CD14-positive monocyte (primary cell): ENCODE measurements at regions not wholly inside any gene's neighbourhood (a gene's known extent, or its start where the extent isn't known, plus 50 kb on each side); places are given as distances from the start of the nearest gene placed in this dataset.
"Not testable (repeated sequence)": the region's sequence is repeated elsewhere in the genome, so short reads cannot be mapped to it uniquely, and the experiment has no call there.

Experiments
- DNase-seq, 3 donors: peaks; one replicate each; pipeline ENCODE4 v3.0.0-alpha.2; 2011 to 2022
- H2AFZ ChIP-seq: 2 replicates; pipeline ENCODE4 v1.6.0; 2012; ENCODE audit warnings: mild to moderate bottlenecking, low read depth, low read length, inconsistent platforms; ENCODE audit not compliant: insufficient read depth, poor library complexity, severe bottlenecking
- H3K27ac ChIP-seq, 2 donors: 1 replicate in 1 of 2; 2 replicates in 1 of 2; pipeline ENCODE4 v1.5.1; 2012 to 2013; ENCODE audit warnings: low read length in 2 of 2, control low read depth in 1 of 2, inconsistent platforms in 1 of 2, low read depth in 1 of 2, mild to moderate bottlenecking in 1 of 2
- H3K27me3 ChIP-seq, 2 donors: one replicate each; pipeline versions ENCODE4 v1.6.0 to v1.6.1; 2011 to 2013; ENCODE audit warnings: low read length in 2 of 2; ENCODE audit not compliant: control insufficient read depth in 2 of 2, insufficient read depth in 2 of 2
- H3K36me3 ChIP-seq, 2 donors: replicated peaks in 1 of 2; 1 replicate in 1 of 2; 2 replicates in 1 of 2; pipeline versions ENCODE4 v1.5.1 to v1.6.1; 2012 to 2013; ENCODE audit warnings: low read length in 2 of 2, control low read depth in 1 of 2, inconsistent platforms in 1 of 2, mild to moderate bottlenecking in 1 of 2; ENCODE audit not compliant: insufficient read depth in 2 of 2, control insufficient read depth in 1 of 2
- H3K4me1 ChIP-seq, 2 donors: 1 replicate in 1 of 2; 2 replicates in 1 of 2; pipeline versions ENCODE4 v1.5.1 to v1.6.1; 2012 to 2013; ENCODE audit warnings: low read length in 2 of 2, control low read depth in 1 of 2, inconsistent platforms in 1 of 2, mild to moderate bottlenecking in 1 of 2, moderate library complexity in 1 of 2; ENCODE audit not compliant: insufficient read depth in 2 of 2, control insufficient read depth in 1 of 2
- H3K4me2 ChIP-seq: replicated peaks from 2 replicates; pipeline ENCODE3; 2012; ENCODE audit warnings: low read length, moderate library complexity, mild to moderate bottlenecking; ENCODE audit not compliant: poor library complexity, severe bottlenecking; ENCODE audit errors: extremely low read depth
- H3K4me3 ChIP-seq, 3 experiments: fragments of 200-600 bp in 1 of 3; sonication (generic) in 1 of 3; replicated peaks in 1 of 3; 1 replicate in 2 of 3; 2 replicates in 1 of 3; pipeline ENCODE4 v1.5.1; 2011 to 2013; ENCODE audit warnings: low read length in 3 of 3, mild to moderate bottlenecking in 3 of 3, control low read depth in 2 of 3, low read depth in 2 of 3, inconsistent platforms in 1 of 3, moderate library complexity in 1 of 3
- H3K79me2 ChIP-seq: 2 replicates; pipeline ENCODE4 v1.6.0; 2012; ENCODE audit warnings: mild to moderate bottlenecking, control low read depth, inconsistent platforms, low read length, moderate library complexity; ENCODE audit not compliant: insufficient read depth
- H3K9ac ChIP-seq: 2 replicates; pipeline ENCODE4 v1.6.0; 2017; ENCODE audit warnings: low read length, mild to moderate bottlenecking; ENCODE audit not compliant: insufficient read depth, poor library complexity, severe bottlenecking
- H3K9me3 ChIP-seq, 2 donors: replicated peaks in 1 of 2; 1 replicate in 1 of 2; 2 replicates in 1 of 2; pipeline versions ENCODE4 v1.5.1 to v1.6.1; 2012 to 2013; ENCODE audit warnings: low read length in 2 of 2, control low read depth in 1 of 2; ENCODE audit not compliant: control insufficient read depth in 1 of 2, insufficient read depth in 1 of 2
- H4K20me1 ChIP-seq: 2 replicates; pipeline ENCODE4 v1.6.0; 2012; ENCODE audit warnings: mild to moderate bottlenecking, low read length, control low read depth, moderate library complexity; ENCODE audit not compliant: insufficient read depth
- H3K27ac Mint-ChIP-seq, 7 donors: one replicate each; pipeline ENCODE4 v1.8.0; 2020; ENCODE audit warnings: mild to moderate bottlenecking in 7 of 7, mixed read lengths in 7 of 7, moderate library complexity in 6 of 7, inconsistent platforms in 2 of 7
- H3K27me3 Mint-ChIP-seq, 3 donors: one replicate each; pipeline ENCODE4 v1.8.0; 2021 to 2022; ENCODE audit warnings: low read depth in 3 of 3, mild to moderate bottlenecking in 3 of 3, mixed read lengths in 3 of 3, moderate library complexity in 3 of 3, inconsistent platforms in 1 of 3
- H3K36me3 Mint-ChIP-seq, 2 donors: one replicate each; pipeline ENCODE4 v1.8.0; 2020; ENCODE audit warnings: mixed read lengths in 2 of 2, inconsistent platforms in 1 of 2, mild to moderate bottlenecking in 1 of 2
- H3K4me1 Mint-ChIP-seq: one replicate; pipeline ENCODE4 v1.8.0; 2020; ENCODE audit warnings: mild to moderate bottlenecking, mixed read lengths
- H3K4me3 Mint-ChIP-seq, 2 donors: one replicate each; pipeline ENCODE4 v1.8.0; 2020; ENCODE audit warnings: mild to moderate bottlenecking in 2 of 2, mixed read lengths in 2 of 2, moderate library complexity in 1 of 2
- H3K9me3 Mint-ChIP-seq, 7 donors: one replicate each; pipeline ENCODE4 v1.8.0; 2020 to 2022; ENCODE audit warnings: mixed read lengths in 7 of 7, mild to moderate bottlenecking in 6 of 7, moderate library complexity in 6 of 7, inconsistent platforms in 2 of 7
- WGBS: methylation state at CpG from one replicate; pipeline ENCODE4 v1.1.5; 2013; ENCODE audit warnings: missing lambda C conversion rate; ENCODE audit not compliant: insufficient coverage; 5-methylcytosine and 5-hydroxymethylcytosine counted together
- intact Hi-C, 2 donors: fragments of 100-400 bp; cut with micrococcal nuclease; formaldehyde crosslinking; loops; one replicate each; pipeline versions ENCODE4 v1.15.0 to v1.15.1; 2023
- TF ChIP-seq, protein P1 (sequence below): fragments of 200-600 bp; IDR thresholded peaks from one replicate; pipeline ENCODE4 v1.8.0; 2022; ENCODE audit warnings: antibody characterized with exemption, mild to moderate bottlenecking

DNA sequence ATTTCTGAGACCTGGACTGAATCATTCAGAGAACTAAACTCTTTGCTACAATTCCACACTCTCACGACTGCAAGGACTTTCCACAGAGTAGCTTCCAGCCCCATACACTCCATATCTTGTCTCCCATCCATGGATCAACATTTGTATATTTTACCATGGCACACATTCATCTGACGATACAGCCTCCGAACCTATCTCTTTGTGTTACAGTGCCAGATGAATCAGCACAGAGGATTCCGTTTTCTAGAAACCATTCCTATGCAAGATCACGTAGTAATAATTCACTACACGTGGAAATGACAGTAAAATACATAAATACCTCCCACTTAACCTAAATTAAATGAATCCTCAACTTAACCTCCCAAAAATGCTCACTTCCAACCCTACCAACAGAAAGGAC, 110.0 kb upstream of the PRDX6 start:
- Histone ChIP-seq H2AFZ (no peak overlapping the region), H4K20me1 (no peaks in the 10 kb centered on the region), H3K4me2 (no peak overlapping the region), H3K79me2 (no peaks in the 10 kb centered on the region), H3K27ac (no peak overlapping the region), H3K4me3 (no peak overlapping the region), H3K36me3 (no peaks in the 10 kb centered on the region), H3K9ac (no peak overlapping the region), H3K4me1 (no peaks in the 10 kb centered on the region), H3K9me3 (peaks cover 0 to 4% of the 10 kb centered on the region in 2 donors), H3K27me3 (no peaks in the 10 kb centered on the region)
- Mint-ChIP-seq H3K9me3 (peaks cover 0 to 13% (median 5%) of the 10 kb centered on the region in 7 donors), H3K36me3 (no peaks in the 10 kb centered on the region), H3K4me3 (no peak overlapping the region), H3K27ac (no peak overlapping the region), H3K27me3 (peaks cover 0 to 1% (median 0%) of the 10 kb centered on the region in 3 donors), H3K4me1 (no peaks in the 10 kb centered on the region)
- DNase-seq, result no peak
- WGBS, result 87% methylated on average over 4 of the region's 6 CpGs
- TF ChIP-seq, protein P1, sequence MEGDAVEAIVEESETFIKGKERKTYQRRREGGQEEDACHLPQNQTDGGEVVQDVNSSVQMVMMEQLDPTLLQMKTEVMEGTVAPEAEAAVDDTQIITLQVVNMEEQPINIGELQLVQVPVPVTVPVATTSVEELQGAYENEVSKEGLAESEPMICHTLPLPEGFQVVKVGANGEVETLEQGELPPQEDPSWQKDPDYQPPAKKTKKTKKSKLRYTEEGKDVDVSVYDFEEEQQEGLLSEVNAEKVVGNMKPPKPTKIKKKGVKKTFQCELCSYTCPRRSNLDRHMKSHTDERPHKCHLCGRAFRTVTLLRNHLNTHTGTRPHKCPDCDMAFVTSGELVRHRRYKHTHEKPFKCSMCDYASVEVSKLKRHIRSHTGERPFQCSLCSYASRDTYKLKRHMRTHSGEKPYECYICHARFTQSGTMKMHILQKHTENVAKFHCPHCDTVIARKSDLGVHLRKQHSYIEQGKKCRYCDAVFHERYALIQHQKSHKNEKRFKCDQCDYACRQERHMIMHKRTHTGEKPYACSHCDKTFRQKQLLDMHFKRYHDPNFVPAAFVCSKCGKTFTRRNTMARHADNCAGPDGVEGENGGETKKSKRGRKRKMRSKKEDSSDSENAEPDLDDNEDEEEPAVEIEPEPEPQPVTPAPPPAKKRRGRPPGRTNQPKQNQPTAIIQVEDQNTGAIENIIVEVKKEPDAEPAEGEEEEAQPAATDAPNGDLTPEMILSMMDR, result no peak
- intact Hi-C loops, result no loop called here

- H3K36me3 ChIP-seq, H2AFZ ChIP-seq, DNase-seq, H3K9me3 ChIP-seq, H3K36me3 Mint-ChIP-seq, H3K27ac Mint-ChIP-seq, H3K4me3 ChIP-seq, H3K4me2 ChIP-seq, H3K9ac ChIP-seq, H3K27ac ChIP-seq, H3K27me3 Mint-ChIP-seq, H3K4me1 Mint-ChIP-seq, H3K27me3 ChIP-seq, H3K4me3 Mint-ChIP-seq, H3K79me2 ChIP-seq, intact Hi-C loops, H4K20me1 ChIP-seq, H3K4me1 ChIP-seq: not testable (repeated sequence)
- peaks cover 5 to 19% (median 13%) of the 10 kb centered on the region in 7 donors for H3K9me3 Mint-ChIP-seq
- 100% methylated on average over 1 of the region's 3 CpGs for WGBS
These were observed 106.5 kb upstream of the PRDX6 start for GRCh38 chr1:173370586-173370985.

- not testable (repeated sequence) for H3K4me1 Mint-ChIP-seq
- peaks cover 16 to 27% (median 21%) of the 10 kb centered on the region in 7 donors for H3K9me3 Mint-ChIP-seq
- peaks cover 0 to 18% of the 10 kb centered on the region in 2 donors for H3K9me3 ChIP-seq
These were observed 101.1 kb upstream of the PRDX6 start for GRCh38 chr1:173376065-173376464.

More at GRCh38 chr1:173376065-173376464, 101.1 kb upstream of the PRDX6 start:
- H3K36me3 Mint-ChIP-seq, DNase-seq, H3K36me3 ChIP-seq, H3K9ac ChIP-seq, H3K27me3 ChIP-seq, H3K4me3 Mint-ChIP-seq, H3K4me2 ChIP-seq, H2AFZ ChIP-seq, H4K20me1 ChIP-seq, intact Hi-C loops, H3K4me1 ChIP-seq, H3K27me3 Mint-ChIP-seq, H3K27ac Mint-ChIP-seq, H3K4me3 ChIP-seq, H3K79me2 ChIP-seq, H3K27ac ChIP-seq: not testable (repeated sequence)
- no CpG with 5 or more reads among the region's 1 CpG for WGBS
